GM12872 (cell line): ENCODE measurements at regions not wholly inside any gene's neighbourhood (a gene's known extent, or its start where the extent isn't known, plus 50 kb on each side); places are given as distances from the start of the nearest gene placed in this dataset.

ENCODE experiments used
- TF ChIP-seq, protein P1 (sequence below): IDR thresholded peaks from 3 replicates; pipeline ENCODE4 v1.5.1; 2011; ENCODE audit warnings: low read depth, mild to moderate bottlenecking, low read length, moderate library complexity; ENCODE audit not compliant: insufficient read depth

DNA sequence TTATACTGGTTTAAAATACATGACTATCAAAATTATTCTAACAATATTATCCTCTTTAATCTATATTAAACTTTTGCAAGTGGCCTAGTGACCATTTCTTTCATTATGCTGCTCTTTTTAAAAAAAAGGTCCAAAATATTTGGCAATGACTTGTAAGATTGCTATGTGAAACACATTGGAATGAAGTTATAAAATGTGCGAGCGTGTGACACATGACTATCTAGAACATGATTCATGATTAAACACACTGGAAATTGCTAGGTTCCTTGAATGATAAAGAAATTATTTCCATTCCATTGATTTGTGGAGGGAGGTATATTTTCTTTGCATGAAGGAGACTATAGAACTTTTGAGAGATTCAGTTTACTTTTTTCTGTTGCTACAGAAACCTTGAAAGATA is 739.1 kb downstream of the DIAPH3 start:
- TF ChIP-seq, protein P1, sequence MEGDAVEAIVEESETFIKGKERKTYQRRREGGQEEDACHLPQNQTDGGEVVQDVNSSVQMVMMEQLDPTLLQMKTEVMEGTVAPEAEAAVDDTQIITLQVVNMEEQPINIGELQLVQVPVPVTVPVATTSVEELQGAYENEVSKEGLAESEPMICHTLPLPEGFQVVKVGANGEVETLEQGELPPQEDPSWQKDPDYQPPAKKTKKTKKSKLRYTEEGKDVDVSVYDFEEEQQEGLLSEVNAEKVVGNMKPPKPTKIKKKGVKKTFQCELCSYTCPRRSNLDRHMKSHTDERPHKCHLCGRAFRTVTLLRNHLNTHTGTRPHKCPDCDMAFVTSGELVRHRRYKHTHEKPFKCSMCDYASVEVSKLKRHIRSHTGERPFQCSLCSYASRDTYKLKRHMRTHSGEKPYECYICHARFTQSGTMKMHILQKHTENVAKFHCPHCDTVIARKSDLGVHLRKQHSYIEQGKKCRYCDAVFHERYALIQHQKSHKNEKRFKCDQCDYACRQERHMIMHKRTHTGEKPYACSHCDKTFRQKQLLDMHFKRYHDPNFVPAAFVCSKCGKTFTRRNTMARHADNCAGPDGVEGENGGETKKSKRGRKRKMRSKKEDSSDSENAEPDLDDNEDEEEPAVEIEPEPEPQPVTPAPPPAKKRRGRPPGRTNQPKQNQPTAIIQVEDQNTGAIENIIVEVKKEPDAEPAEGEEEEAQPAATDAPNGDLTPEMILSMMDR = no peak

DNA sequence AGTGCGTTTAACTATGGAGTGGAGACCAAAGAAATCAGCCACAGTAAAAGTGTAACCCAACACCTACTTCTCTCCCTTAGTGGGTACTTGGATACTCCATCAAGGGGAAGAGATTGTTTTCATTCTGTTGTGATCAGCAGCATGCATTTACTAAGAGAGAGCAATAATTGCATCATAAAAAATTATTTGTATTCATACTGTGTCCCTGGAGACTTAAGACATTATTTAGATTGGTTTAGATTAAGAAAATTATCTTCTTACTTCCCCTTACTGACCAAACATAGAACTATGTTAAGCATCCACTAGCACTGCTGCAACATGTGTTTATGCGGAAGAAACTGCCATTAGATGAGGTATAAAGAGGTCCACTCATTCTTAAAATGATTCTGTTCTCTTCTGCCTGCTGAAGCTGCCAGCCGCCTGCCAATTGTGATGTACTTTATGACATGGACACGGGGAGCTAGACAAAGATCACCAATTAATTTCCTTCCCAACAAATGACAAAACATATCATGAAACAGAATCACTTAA is 738.5 kb downstream of the DIAPH3 start:
- TF ChIP-seq, protein P1 = no peak

DNA sequence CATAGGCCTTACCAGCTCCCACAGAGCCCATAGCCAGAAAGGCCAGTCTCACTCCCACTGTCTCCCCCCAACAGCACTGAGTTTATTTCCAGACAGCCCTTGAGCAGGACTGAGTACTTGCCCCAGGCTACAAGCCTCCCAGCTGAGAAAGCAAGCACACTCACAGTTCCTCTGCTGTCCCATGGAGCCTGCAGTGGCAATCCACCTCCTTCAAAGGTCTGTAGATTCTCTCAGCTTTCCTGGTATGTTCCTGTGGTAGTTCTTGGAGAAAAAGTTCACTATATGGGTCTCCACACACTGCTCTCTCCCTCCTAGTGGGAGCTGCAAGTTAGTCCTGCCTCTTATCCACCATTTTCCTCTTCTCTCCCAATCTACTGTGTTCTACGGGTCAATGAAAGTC is 728.7 kb downstream of the DIAPH3 start:
- TF ChIP-seq, protein P1 = no peak

DNA sequence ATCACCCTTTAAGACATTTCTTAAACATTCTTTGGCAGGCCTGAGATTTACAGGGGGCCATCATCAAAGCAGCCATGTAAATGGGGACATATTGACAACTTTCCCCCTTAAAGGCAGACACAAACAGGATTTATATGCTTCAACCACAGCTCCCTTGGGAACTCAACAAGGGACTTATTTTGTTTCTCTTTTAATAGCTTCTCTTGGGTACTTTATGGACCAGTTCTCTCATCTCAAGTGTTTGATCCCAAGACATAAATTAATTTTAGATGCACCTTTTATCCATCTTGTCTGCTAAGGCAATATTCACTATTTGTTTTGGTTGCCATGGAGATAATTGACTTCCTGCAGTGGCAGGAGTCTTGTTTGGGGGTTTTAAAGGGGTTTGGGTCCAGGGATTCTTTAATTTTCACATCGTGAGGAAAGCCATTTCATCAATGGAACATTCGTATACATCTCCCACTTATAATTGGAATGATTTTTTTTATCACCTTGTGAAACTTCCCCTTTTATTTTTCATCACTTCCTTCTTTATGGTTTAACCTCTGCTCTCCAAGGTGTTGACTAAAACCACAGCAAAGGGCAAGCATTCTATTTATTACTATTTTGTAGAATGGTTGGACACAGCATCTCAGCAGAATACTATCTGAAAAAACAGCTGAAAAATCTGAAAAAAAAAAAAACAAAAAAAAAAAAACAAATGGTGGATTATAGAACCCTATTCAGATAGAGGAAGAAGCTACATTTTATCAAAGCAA is 726.0 kb downstream of the DIAPH3 start:
- TF ChIP-seq, protein P1 = no peak

DNA sequence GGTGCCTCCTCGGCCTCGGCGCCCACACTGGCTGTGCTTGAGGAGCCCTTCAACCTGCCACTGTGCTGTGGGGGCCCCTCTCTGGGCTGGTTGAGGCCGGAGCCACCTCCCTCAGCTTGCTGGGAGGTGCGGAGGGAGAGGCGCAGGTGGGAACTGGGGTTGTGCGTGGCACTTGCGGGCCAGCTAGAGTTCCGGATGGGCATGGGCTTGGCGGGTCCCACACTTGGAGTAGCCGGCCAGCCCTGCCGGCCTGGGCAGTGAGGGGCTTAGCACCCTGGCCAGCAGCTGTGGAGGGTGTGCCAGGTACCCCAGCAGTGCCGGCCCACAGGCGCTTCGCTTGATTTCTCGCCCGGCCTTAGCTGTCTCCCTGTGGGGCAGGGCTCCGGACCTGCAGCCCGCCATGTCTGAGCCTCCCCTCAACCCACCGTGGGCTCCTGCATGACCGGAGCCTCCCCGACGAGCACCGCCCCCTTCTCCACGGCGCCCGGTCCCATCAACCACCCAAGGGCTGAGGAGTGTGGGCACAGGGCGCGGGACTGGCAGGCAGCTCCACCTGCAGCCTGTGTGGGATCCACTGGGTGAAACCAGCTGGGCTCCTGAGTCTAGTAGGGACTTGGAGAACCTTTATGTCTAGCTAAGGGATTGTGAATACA is 723.8 kb downstream of the DIAPH3 start:
- TF ChIP-seq, protein P1 = no peak

DNA sequence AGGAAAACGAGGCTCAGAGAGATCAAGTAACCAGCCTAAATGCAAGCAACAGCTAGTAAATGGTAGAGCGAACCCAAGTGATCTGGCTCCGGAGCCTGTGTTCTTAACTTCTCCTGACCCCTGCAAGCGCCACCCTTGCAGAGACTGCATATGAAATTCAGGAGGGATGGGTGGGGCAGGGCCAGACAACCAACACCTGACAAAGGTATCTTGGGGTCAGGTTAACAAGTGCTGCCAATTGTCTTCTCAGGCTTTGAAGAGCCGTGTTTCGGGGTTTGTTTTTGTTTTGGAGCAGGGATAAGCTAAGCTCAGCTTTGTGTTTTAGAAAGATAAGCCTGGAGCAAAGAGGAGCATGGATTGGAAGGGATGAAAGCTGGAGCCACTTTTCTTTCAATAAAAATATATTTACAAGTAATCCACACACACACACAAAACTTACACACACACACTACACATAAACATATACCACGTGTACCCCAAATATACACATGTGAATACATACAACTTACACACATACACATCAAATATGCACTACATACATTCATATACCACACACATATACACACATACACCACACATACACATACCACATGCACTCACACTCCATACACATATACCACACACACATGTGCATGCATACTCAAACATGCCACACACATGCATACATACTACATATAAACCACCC is 722.0 kb downstream of the DIAPH3 start:
- TF ChIP-seq, protein P1 = no peak

DNA sequence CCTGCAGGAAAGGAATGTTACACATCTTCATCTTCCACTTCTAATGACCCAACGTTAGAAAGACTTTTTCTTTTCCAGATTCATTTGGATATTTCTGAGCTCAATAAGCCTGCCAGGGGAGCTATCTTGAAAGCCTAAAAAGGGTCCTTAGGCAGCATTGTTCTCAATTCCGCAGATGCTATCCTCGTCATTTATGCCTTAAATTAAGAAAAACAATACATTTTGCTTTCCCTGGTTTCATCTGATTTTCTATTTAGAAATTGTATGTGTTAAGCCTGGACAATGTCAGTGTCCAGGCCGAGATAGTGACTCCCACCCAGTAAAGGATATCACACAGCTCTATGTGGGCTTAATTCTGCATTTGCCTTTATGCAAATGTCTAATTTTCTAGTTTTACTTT is 721.3 kb downstream of the DIAPH3 start:
- TF ChIP-seq, protein P1 = no peak
